GM23248 (cell line): ENCODE measurements at regions not wholly inside any gene's neighbourhood (a gene's known extent, or its start where the extent isn't known, plus 50 kb on each side); places are given as distances from the start of the nearest gene placed in this dataset.

Experiments
- DNase-seq: peaks from one replicate; pipeline ENCODE4 v3.0.0-alpha.2; 2015
- H2AFZ ChIP-seq: fragments of 200-600 bp; sonication (generic); 2 replicates; pipeline ENCODE4 v1.6.1; 2016; ENCODE audit warnings: antibody characterized with exemption
- H3F3A ChIP-seq: fragments of 200-600 bp; sonication (generic); 2 replicates; pipeline ENCODE4 v1.6.1; 2016; ENCODE audit warnings: mild to moderate bottlenecking, antibody characterized with exemption, mixed run types; ENCODE audit not compliant: insufficient read depth
- H3K27ac ChIP-seq: fragments of 200-600 bp; sonication (generic); 2 replicates; pipeline ENCODE4 v1.5.1; 2016; ENCODE audit warnings: mild to moderate bottlenecking
- H3K27me3 ChIP-seq: fragments of 200-600 bp; sonication (generic); replicated peaks from 2 replicates; pipeline ENCODE4 v1.6.1; 2016; ENCODE audit warnings: mild to moderate bottlenecking; ENCODE audit not compliant: insufficient read depth
- H3K36me3 ChIP-seq: fragments of 200-600 bp; sonication (generic); 2 replicates; pipeline ENCODE4 v1.6.1; 2016; ENCODE audit warnings: low read depth, mild to moderate bottlenecking
- H3K4me1 ChIP-seq: fragments of 200-600 bp; sonication (generic); 2 replicates; pipeline ENCODE4 v1.6.1; 2016; ENCODE audit warnings: mild to moderate bottlenecking; ENCODE audit not compliant: insufficient read depth
- H3K4me2 ChIP-seq: fragments of 200-600 bp; sonication (generic); one replicate; pipeline ENCODE4 v1.6.1; 2016; ENCODE audit warnings: mild to moderate bottlenecking; ENCODE audit not compliant: unreplicated experiment
- H3K4me3 ChIP-seq: fragments of 200-600 bp; sonication (generic); 2 replicates; pipeline ENCODE4 v1.5.1; 2016; ENCODE audit warnings: mild to moderate bottlenecking
- H3K79me2 ChIP-seq: fragments of 200-600 bp; sonication (generic); 2 replicates; pipeline ENCODE4 v1.6.1; 2016; ENCODE audit warnings: mild to moderate bottlenecking; ENCODE audit not compliant: insufficient read depth
- H3K9ac ChIP-seq: fragments of 200-600 bp; sonication (generic); 2 replicates; pipeline ENCODE4 v1.6.1; 2016; ENCODE audit warnings: mild to moderate bottlenecking
- H3K9me2 ChIP-seq: fragments of 200-600 bp; sonication (generic); 2 replicates; pipeline ENCODE4 v1.6.1; 2016; ENCODE audit warnings: mixed run types, mild to moderate bottlenecking, moderate library complexity; ENCODE audit not compliant: insufficient read depth
- H3K9me3 ChIP-seq: fragments of 200-600 bp; sonication (generic); one replicate; pipeline ENCODE4 v1.6.1; 2017; ENCODE audit warnings: low read depth
- H4K20me1 ChIP-seq: fragments of 200-600 bp; sonication (generic); 2 replicates; pipeline ENCODE4 v1.6.0; 2016; ENCODE audit not compliant: insufficient read depth
- EZH2 ChIP-seq: fragments of 200-600 bp; sonication (generic); IDR thresholded peaks from 2 replicates; pipeline ENCODE4 v1.6.1; 2018; ENCODE audit warnings: antibody characterized with exemption, mild to moderate bottlenecking; ENCODE audit not compliant: insufficient read depth, poor library complexity, severe bottlenecking
- EZH2phosphoT487 ChIP-seq: fragments of 200-600 bp; sonication (generic); IDR thresholded peaks from 2 replicates; pipeline ENCODE4 v1.6.1; 2018; ENCODE audit warnings: antibody characterized with exemption, moderate library complexity, mild to moderate bottlenecking, low read depth; ENCODE audit not compliant: insufficient read depth
- WGBS, 2 experiments: methylation state at CpG; one replicate each; pipeline ENCODE4 v1.1.6; 2015 to 2017; ENCODE audit warnings: low lambda C conversion rate in 2 of 2, low coverage in 1 of 2; ENCODE audit errors: missing lambda C conversion rate in 2 of 2; 5-methylcytosine and 5-hydroxymethylcytosine counted together
- in situ Hi-C: fragments of 300-500 bp; cut with MboI; formaldehyde crosslinking; loops from 2 replicates; pipeline ENCODE4 v1.15.0; 2020

- H3K4me2 ChIP-seq, result no peak overlapping the region
- no peaks in the 10 kb centered on the region for H3K36me3 ChIP-seq
- TF ChIP-seq EZH2 (no peak), EZH2phosphoT487 (no peak)
- no peak overlapping the region for H2AFZ ChIP-seq
- no peak overlapping the region for H3K4me3 ChIP-seq
- DNase-seq, result no peak
- 58 to 61% methylated on average over 3 of the region's 3 CpGs for WGBS, 2 experiments
- no peaks in the 10 kb centered on the region for H3F3A ChIP-seq
- H3K4me1 ChIP-seq, result no peaks in the 10 kb centered on the region
- no peaks in the 10 kb centered on the region for H3K79me2 ChIP-seq
- no peaks in the 10 kb centered on the region for H3K9me3 ChIP-seq
- no peaks in the 10 kb centered on the region for H3K9me2 ChIP-seq
- H3K27ac ChIP-seq, result no peak overlapping the region
- no peaks in the 10 kb centered on the region for H3K27me3 ChIP-seq
- in situ Hi-C loops, result no loop called here
- no peaks in the 10 kb centered on the region for H4K20me1 ChIP-seq
- no peak overlapping the region for H3K9ac ChIP-seq
Measured at GRCh38 chr4:110915301-110915700, 292.4 kb upstream of the PITX2 start.

GRCh38 chr4:110916505-110916904 is 293.6 kb upstream of the PITX2 start:
- WGBS, 2 experiments, result 36 to 40% methylated on average over 2 of the region's 2 CpGs
- Histone ChIP-seq H3K4me3 (no peak overlapping the region), H3K4me1 (no peaks in the 10 kb centered on the region), H2AFZ (no peak overlapping the region), H3K27me3 (no peaks in the 10 kb centered on the region), H3K79me2 (no peaks in the 10 kb centered on the region), H3K9me2 (no peaks in the 10 kb centered on the region), H3K27ac (no peak overlapping the region), H3K9ac (no peak overlapping the region), H4K20me1 (no peaks in the 10 kb centered on the region), H3K9me3 (no peaks in the 10 kb centered on the region), H3K36me3 (no peaks in the 10 kb centered on the region), H3F3A (no peaks in the 10 kb centered on the region), H3K4me2 (no peak overlapping the region)
- no peak for DNase-seq
- in situ Hi-C loops, result no loop called here
- TF ChIP-seq EZH2phosphoT487, result no peak
- no peak for TF ChIP-seq EZH2

DNA sequence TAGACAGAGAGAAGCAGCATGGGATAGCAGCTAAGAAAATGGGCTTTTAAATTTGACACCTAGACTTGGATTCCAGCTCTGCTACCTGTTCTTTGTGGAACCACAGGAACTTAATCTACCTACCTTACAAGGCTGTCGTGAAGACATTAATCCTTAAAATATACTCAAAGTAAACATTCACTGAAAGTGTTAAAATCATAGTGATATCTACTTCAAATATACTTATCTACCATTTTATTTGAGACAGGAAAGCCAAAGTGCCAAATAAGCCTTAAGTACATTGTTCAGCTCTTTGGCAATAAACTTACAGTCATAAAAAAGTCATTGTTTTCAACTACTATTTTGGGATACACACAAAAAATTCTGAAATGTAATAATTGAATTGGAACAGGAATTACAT is 295.0 kb upstream of the PITX2 start:
- H3K4me3 ChIP-seq, result no peak overlapping the region
- H3K9me2 ChIP-seq, result no peaks in the 10 kb centered on the region
- in situ Hi-C loops, result no loop called here
- no peaks in the 10 kb centered on the region for H3K27me3 ChIP-seq
- no peaks in the 10 kb centered on the region for H3K4me1 ChIP-seq
- no peak overlapping the region for H3K9ac ChIP-seq
- H3K27ac ChIP-seq, result no peak overlapping the region
- 84 to 94% methylated on average over 1 of the region's 1 CpG for WGBS, 2 experiments
- no peaks in the 10 kb centered on the region for H3K79me2 ChIP-seq
- no peaks in the 10 kb centered on the region for H4K20me1 ChIP-seq
- H3K4me2 ChIP-seq, result no peak overlapping the region
- no peak for TF ChIP-seq EZH2phosphoT487
- TF ChIP-seq EZH2, result no peak
- no peaks in the 10 kb centered on the region for H3K36me3 ChIP-seq
- no peak for DNase-seq
- H3F3A ChIP-seq, result no peaks in the 10 kb centered on the region
- no peaks in the 10 kb centered on the region for H3K9me3 ChIP-seq
- H2AFZ ChIP-seq, result no peak overlapping the region

- Histone ChIP-seq H3K4me2 (no peak overlapping the region), H3K79me2 (no peaks in the 10 kb centered on the region), H3K4me3 (no peak overlapping the region), H3K9ac (no peak overlapping the region), H3K27ac (no peak overlapping the region), H3K9me2 (no peaks in the 10 kb centered on the region), H3K4me1 (no peaks in the 10 kb centered on the region), H3K27me3 (no peaks in the 10 kb centered on the region), H3F3A (no peaks in the 10 kb centered on the region), H3K9me3 (no peaks in the 10 kb centered on the region), H3K36me3 (no peaks in the 10 kb centered on the region), H4K20me1 (no peaks in the 10 kb centered on the region), H2AFZ (no peak overlapping the region)
- DNase-seq, result no peak
- in situ Hi-C loops, result no loop called here
- 80 to 91% methylated on average over 2 of the region's 2 CpGs for WGBS, 2 experiments
- TF ChIP-seq EZH2phosphoT487 (no peak), EZH2 (no peak)
Measured at GRCh38 chr4:110920990-110921389, 298.1 kb upstream of the PITX2 start.

- Histone ChIP-seq H3K4me2 (no peak overlapping the region), H3K36me3 (no peaks in the 10 kb centered on the region), H3K4me1 (peaks cover 5% of the 10 kb centered on the region; the same call in 1 of the 2 replicates), H3K79me2 (no peaks in the 10 kb centered on the region), H3K27ac (no peak overlapping the region), H3K9me2 (no peaks in the 10 kb centered on the region), H3F3A (no peaks in the 10 kb centered on the region), H2AFZ (no peak overlapping the region), H3K9ac (no peak overlapping the region), H4K20me1 (no peaks in the 10 kb centered on the region), H3K4me3 (no peak overlapping the region), H3K9me3 (no peaks in the 10 kb centered on the region), H3K27me3 (no peaks in the 10 kb centered on the region)
- no peak for TF ChIP-seq EZH2phosphoT487
- no peak for TF ChIP-seq EZH2
- no peak for DNase-seq
- 65 to 88% methylated on average over 2 of the region's 2 CpGs for WGBS, 2 experiments
- in situ Hi-C loops, result no loop called here
Measured at GRCh38 chr4:110924761-110925160, 301.9 kb upstream of the PITX2 start.
